ENCODE measurements at regions not wholly inside any gene's neighbourhood (a gene's known extent, or its start where the extent isn't known, plus 50 kb on each side); places are given as distances from the start of the nearest gene placed in this dataset.

GRCh38 chr21:24127651-24128050, 1479.6 kb downstream of the MRPL39 start:
- no peak for DNase-seq (ENCODE audit: low spot score)
- Histone ChIP-seq H3K4me3 (ENCODE audit: low read depth in 1 of 3, low read length in 3 of 3) (no peak overlapping the region), H3K9ac (ENCODE audit: low read depth in 1 of 2, low read length in 2 of 2) (no peak overlapping the region), H3K9me3 (ENCODE audit: control insufficient read depth in 4 of 4, low read length in 3 of 4) (no peaks in the 10 kb centered on the region), H3K27me3 (ENCODE audit: control insufficient read depth in 4 of 4, insufficient read depth in 4 of 4, low read length in 3 of 4) (no peaks in the 10 kb centered on the region), H3K4me1 (ENCODE audit: control insufficient read depth in 4 of 4, insufficient read depth in 4 of 4, low read length in 3 of 4) (no peaks in the 10 kb centered on the region), H3K36me3 (ENCODE audit: control insufficient read depth in 4 of 4, insufficient read depth in 3 of 4, low read depth in 1 of 4, low read length in 3 of 4) (no peaks in the 10 kb centered on the region), H3K27ac (ENCODE audit: low read depth in 1 of 2, low read length in 2 of 2) (no peak overlapping the region)
- TF ChIP-seq RAD21 (IDR thresholded peaks at IDR 0.05) = no peak
- TF ChIP-seq, protein P1, sequence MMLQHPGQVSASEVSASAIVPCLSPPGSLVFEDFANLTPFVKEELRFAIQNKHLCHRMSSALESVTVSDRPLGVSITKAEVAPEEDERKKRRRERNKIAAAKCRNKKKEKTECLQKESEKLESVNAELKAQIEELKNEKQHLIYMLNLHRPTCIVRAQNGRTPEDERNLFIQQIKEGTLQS (IDR thresholded peaks at IDR 0.05) = no peak
- TF ChIP-seq JUND (IDR thresholded peaks at IDR 0.05) = no peak
- TF ChIP-seq, protein P2, sequence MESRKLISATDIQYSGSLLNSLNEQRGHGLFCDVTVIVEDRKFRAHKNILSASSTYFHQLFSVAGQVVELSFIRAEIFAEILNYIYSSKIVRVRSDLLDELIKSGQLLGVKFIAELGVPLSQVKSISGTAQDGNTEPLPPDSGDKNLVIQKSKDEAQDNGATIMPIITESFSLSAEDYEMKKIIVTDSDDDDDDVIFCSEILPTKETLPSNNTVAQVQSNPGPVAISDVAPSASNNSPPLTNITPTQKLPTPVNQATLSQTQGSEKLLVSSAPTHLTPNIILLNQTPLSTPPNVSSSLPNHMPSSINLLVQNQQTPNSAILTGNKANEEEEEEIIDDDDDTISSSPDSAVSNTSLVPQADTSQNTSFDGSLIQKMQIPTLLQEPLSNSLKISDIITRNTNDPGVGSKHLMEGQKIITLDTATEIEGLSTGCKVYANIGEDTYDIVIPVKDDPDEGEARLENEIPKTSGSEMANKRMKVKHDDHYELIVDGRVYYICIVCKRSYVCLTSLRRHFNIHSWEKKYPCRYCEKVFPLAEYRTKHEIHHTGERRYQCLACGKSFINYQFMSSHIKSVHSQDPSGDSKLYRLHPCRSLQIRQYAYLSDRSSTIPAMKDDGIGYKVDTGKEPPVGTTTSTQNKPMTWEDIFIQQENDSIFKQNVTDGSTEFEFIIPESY (IDR thresholded peaks at IDR 0.05) = no peak
- TF ChIP-seq EGR1 (IDR thresholded peaks at IDR 0.05; ENCODE audit: low read depth in 2 of 2) = no peak
- TF ChIP-seq FOXA1 (IDR thresholded peaks at IDR 0.05) = no peak
- no peak for TF ChIP-seq NR2F2 (IDR thresholded peaks at IDR 0.05)
- no peak for TF ChIP-seq HNF4A (conservative IDR thresholded peaks at IDR 0.05)
- WGBS = 36% methylated on average over 1 of the region's 1 CpG

GRCh38 chr21:24123785-24124184, 1483.5 kb downstream of the MRPL39 start:
- TF ChIP-seq FOXA1 (IDR thresholded peaks at IDR 0.05) (no peak), HNF4G (IDR thresholded peaks at IDR 0.05) (no peak), HNF4A (conservative IDR thresholded peaks at IDR 0.05) (no peak), TAF1 (conservative IDR thresholded peaks at IDR 0.05) (no peak), SP1 (IDR thresholded peaks at IDR 0.05) (no peak), NR2F2 (IDR thresholded peaks at IDR 0.05) (no peak), FOXA2 (IDR thresholded peaks at IDR 0.05) (no peak), GABPA (IDR thresholded peaks at IDR 0.05 in 1 of 2, conservative IDR thresholded peaks at IDR 0.05 in 1 of 2) (no peak), EGR1 (IDR thresholded peaks at IDR 0.05; ENCODE audit: low read depth in 2 of 2) (no peak), JUND (IDR thresholded peaks at IDR 0.05) (no peak)
- TF ChIP-seq, protein P1 (IDR thresholded peaks at IDR 0.05) = no peak
- TF ChIP-seq, protein P2 (IDR thresholded peaks at IDR 0.05) = no peak
- Histone ChIP-seq H3K9ac (ENCODE audit: low read depth in 1 of 2, low read length in 2 of 2) (no peak overlapping the region), H3K4me1 (ENCODE audit: control insufficient read depth in 4 of 4, insufficient read depth in 4 of 4, low read length in 3 of 4) (no peaks in the 10 kb centered on the region), H3K27ac (ENCODE audit: low read depth in 1 of 2, low read length in 2 of 2) (no peak overlapping the region), H3K27me3 (ENCODE audit: control insufficient read depth in 4 of 4, insufficient read depth in 4 of 4, low read length in 3 of 4) (peaks cover 0 to 4% (median 0%) of the 10 kb centered on the region in 4 donors), H3K4me3 (ENCODE audit: low read depth in 1 of 3, low read length in 3 of 3) (no peak overlapping the region), H3K9me3 (ENCODE audit: control insufficient read depth in 4 of 4, low read length in 3 of 4) (no peaks in the 10 kb centered on the region), H3K36me3 (ENCODE audit: control insufficient read depth in 4 of 4, insufficient read depth in 3 of 4, low read depth in 1 of 4, low read length in 3 of 4) (no peaks in the 10 kb centered on the region)
- no peak for DNase-seq (ENCODE audit: low spot score)
- WGBS = 79% methylated on average over 1 of the region's 1 CpG
